HepG2 (cell line): ENCODE measurements at regions not wholly inside any gene's neighbourhood (a gene's known extent, or its start where the extent isn't known, plus 50 kb on each side); places are given as distances from the start of the nearest gene placed in this dataset.
A peak's percentile ranks its signal among the peaks of the same experiment; 100 is the strongest.

Experiments used
- ATAC-seq: fragments of 200-7000 bp; cut with Tn5 transposase; 3 replicates; pipeline ENCODE4 v1.9.1; 2020; ENCODE audit warnings: mild to moderate bottlenecking, moderate library complexity
- BruUV-seq: library from RNA; stranded (reverse); fragments of 400-500 nt; replicated peaks from 2 replicates; lab custom pipeline; 2021; lab: Mats Ljungman, UMichigan
- CTCF ChIA-PET: fragments of 300-600 bp; formaldehyde crosslinking; extraction: SDS; loops from one replicate; lab custom pipeline; 2021; ENCODE audit warnings: low total read pairs, inconsistent platforms, low intra/inter-chr PET ratio; lab: Yijun Ruan, JAX
- POLR2A ChIA-PET: fragments of 350-600 bp; sonication (Branson Sonifier 250); formaldehyde crosslinking; loops from one replicate; lab custom pipeline; 2020; ENCODE audit warnings: antibody characterized with exemption, inconsistent platforms; lab: Yijun Ruan, JAX
- DNase-seq: peaks from one replicate; pipeline ENCODE4 v3.0.0-alpha.2; 2015; ENCODE audit warnings: low spot score
- FAIRE-seq: peaks from 3 replicates; lab custom pipeline; 2011; peaks lifted over from hg19 to GRCh38; lab: Jason Lieb, UNC
- H2AFZ ChIP-seq: one replicate; pipeline ENCODE4 v1.6.1; 2011; ENCODE audit warnings: low read length, inconsistent platforms
- H3K27ac ChIP-seq: fragments of 300-600 bp; 3 replicates; pipeline ENCODE4 v1.8.0; 2011; ENCODE audit warnings: mixed run types, mild to moderate bottlenecking, mixed read lengths, low read length, inconsistent platforms; ENCODE audit not compliant: insufficient read depth; ENCODE audit errors: extremely low read length
- H3K27me3 ChIP-seq, 2 experiments: fragments of 200-600 bp in 1 of 2; 2 replicates in 1 of 2; 3 replicates in 1 of 2; pipeline versions ENCODE4 v1.6.0 to v1.8.0; 2011; ENCODE audit warnings: low read length in 2 of 2, mild to moderate bottlenecking in 2 of 2, moderate library complexity in 2 of 2, inconsistent platforms in 1 of 2; ENCODE audit not compliant: insufficient read depth in 2 of 2, control insufficient read depth in 1 of 2
- H3K36me3 ChIP-seq, 2 experiments: fragments of 200-600 bp in 1 of 2; replicated peaks in 1 of 2; 2 replicates in 1 of 2; 3 replicates in 1 of 2; pipeline versions ENCODE4 v1.5.1 to v1.8.0; 2011; ENCODE audit warnings: low read length in 2 of 2, inconsistent platforms in 1 of 2; ENCODE audit not compliant: insufficient read depth in 2 of 2, control insufficient read depth in 1 of 2
- H3K4me1 ChIP-seq: 2 replicates; pipeline ENCODE4 v1.5.1; 2012; ENCODE audit warnings: low read length, inconsistent platforms; ENCODE audit not compliant: insufficient read depth
- H3K4me2 ChIP-seq: 2 replicates; pipeline ENCODE4 v1.6.0; 2011; ENCODE audit warnings: low read depth, low read length, inconsistent platforms
- H3K4me3 ChIP-seq, 3 experiments: fragments of 200-600 bp in 1 of 3; sonication (generic), shearing (Covaris generic) in 1 of 3; replicated peaks in 1 of 3; 2 replicates each; pipeline ENCODE4 v1.5.1; 2011 to 2016; ENCODE audit warnings: low read length in 3 of 3, inconsistent platforms in 2 of 3, low read depth in 2 of 3, mild to moderate bottlenecking in 2 of 3, control low read depth in 1 of 3, mixed read lengths in 1 of 3; ENCODE audit not compliant: insufficient read depth in 1 of 3
- H3K79me2 ChIP-seq: one replicate; pipeline ENCODE4 v1.6.1; 2011; ENCODE audit warnings: low read length, inconsistent platforms; ENCODE audit not compliant: insufficient read depth
- H3K9ac ChIP-seq: 2 replicates; pipeline ENCODE4 v1.6.0; 2011; ENCODE audit warnings: mild to moderate bottlenecking, low read depth, low read length, inconsistent platforms; ENCODE audit not compliant: insufficient read depth
- H3K9me3 ChIP-seq: 2 replicates; pipeline ENCODE4 v1.5.1; 2012; ENCODE audit warnings: mild to moderate bottlenecking, low read length
- H4K20me1 ChIP-seq: 2 replicates; pipeline ENCODE4 v1.6.0; 2011; ENCODE audit warnings: inconsistent platforms, mild to moderate bottlenecking, low read length, moderate library complexity; ENCODE audit not compliant: insufficient read depth
- EHMT2 ChIP-seq: fragments of 200-600 bp; sonication (generic); IDR thresholded peaks from 2 replicates; pipeline ENCODE4 v1.7.0; 2017; ENCODE audit warnings: antibody characterized with exemption, low read depth, low read length, borderline replicate concordance
- FOXA1 ChIP-seq, 2 experiments: fragments of 450-650 bp in 1 of 2; sonication (generic) in 1 of 2; formaldehyde crosslinking in 1 of 2; IDR thresholded peaks; 2 replicates each; pipeline versions ENCODE4 v1.4.0 to v1.6.1; 2016 to 2020; ENCODE audit warnings: missing genetic modification reagents in 1 of 2
- FOXM1 ChIP-seq: sonication (generic); formaldehyde crosslinking; IDR thresholded peaks from 2 replicates; pipeline ENCODE4 v1.5.0; 2020; ENCODE audit warnings: missing genetic modification reagents
- MAFF ChIP-seq: IDR thresholded peaks from 2 replicates; pipeline ENCODE4 v1.6.1; 2011; ENCODE audit warnings: low read depth, low read length, improper control_type of control experiment
- MAFK ChIP-seq, 2 experiments: IDR thresholded peaks in 1 of 2; conservative IDR thresholded peaks in 1 of 2; 2 replicates each; pipeline ENCODE4 v1.6.1; 2011; ENCODE audit warnings: improper control_type of control experiment in 2 of 2, low read length in 2 of 2
- PHF5A ChIP-seq: IDR thresholded peaks from one replicate; pipeline ENCODE4 v1.6.1; 2018; ENCODE audit warnings: low read depth, missing genetic modification reagents; ENCODE audit not compliant: unreplicated experiment
- REXO4 ChIP-seq: sonication (generic); formaldehyde crosslinking; IDR thresholded peaks from 2 replicates; pipeline ENCODE4 v1.8.0; 2022; ENCODE audit warnings: missing genetic modification reagents, mild to moderate bottlenecking, borderline replicate concordance
- U2AF1 ChIP-seq: fragments of 200-400 bp; formaldehyde crosslinking; optimal IDR thresholded peaks from 2 replicates; pipeline ENCODE3; 2017; ENCODE audit warnings: mild to moderate bottlenecking, low read depth, low read length
- U2AF2 ChIP-seq: fragments of 200-400 bp; formaldehyde crosslinking; IDR thresholded peaks from 2 replicates; pipeline ENCODE4 v1.6.1; 2017; ENCODE audit warnings: low read depth, mild to moderate bottlenecking, low read length
- ZFYVE20 ChIP-seq: sonication (generic); formaldehyde crosslinking; IDR thresholded peaks from 2 replicates; pipeline ENCODE4 v1.8.0; 2023; ENCODE audit warnings: low read depth, mild to moderate bottlenecking, moderate library complexity, missing genetic modification reagents, borderline replicate concordance
- ZNF550 ChIP-seq: sonication (generic); formaldehyde crosslinking; IDR thresholded peaks from 2 replicates; pipeline ENCODE4 v1.4.0; 2020; ENCODE audit warnings: mild to moderate bottlenecking, missing genetic modification reagents, borderline replicate concordance
- ZNF652 ChIP-seq: IDR thresholded peaks from 2 replicates; pipeline ENCODE4 v1.6.1; 2016; ENCODE audit warnings: low read depth, borderline replicate concordance
- WGBS: methylation state at CpG from one replicate; pipeline ENCODE4 v1.1.6; 2017; ENCODE audit warnings: low lambda C conversion rate; 5-methylcytosine and 5-hydroxymethylcytosine counted together
- in situ Hi-C: cut with HindIII; loops from 2 replicates; pipeline ENCODE4 v1.10.0; 2017; ENCODE audit warnings: low pct_unique_long_range_greater_than_20kb; ENCODE audit not compliant: extremely low pct_ligation_motif_present
- intact Hi-C: fragments of 100-400 bp; cut with micrococcal nuclease; formaldehyde crosslinking; loops from one replicate; pipeline ENCODE4 v1.10.0; 2022; ENCODE audit not compliant: unreplicated experiment
- TF ChIP-seq, protein P1 (sequence below): sonication (generic); formaldehyde crosslinking; IDR thresholded peaks from 2 replicates; pipeline ENCODE4 v1.8.1; 2023; ENCODE audit warnings: mild to moderate bottlenecking, missing genetic modification reagents
- TF ChIP-seq, protein P2 (sequence below): sonication (generic); formaldehyde crosslinking; IDR thresholded peaks from 2 replicates; pipeline ENCODE4 v1.4.0; 2020; ENCODE audit warnings: missing genetic modification reagents, borderline replicate concordance
- TF ChIP-seq, protein P3 (sequence below): sonication (generic); formaldehyde crosslinking; IDR thresholded peaks from 2 replicates; pipeline ENCODE4 v1.9.0; 2021; ENCODE audit warnings: mild to moderate bottlenecking, missing genetic modification reagents

DNA sequence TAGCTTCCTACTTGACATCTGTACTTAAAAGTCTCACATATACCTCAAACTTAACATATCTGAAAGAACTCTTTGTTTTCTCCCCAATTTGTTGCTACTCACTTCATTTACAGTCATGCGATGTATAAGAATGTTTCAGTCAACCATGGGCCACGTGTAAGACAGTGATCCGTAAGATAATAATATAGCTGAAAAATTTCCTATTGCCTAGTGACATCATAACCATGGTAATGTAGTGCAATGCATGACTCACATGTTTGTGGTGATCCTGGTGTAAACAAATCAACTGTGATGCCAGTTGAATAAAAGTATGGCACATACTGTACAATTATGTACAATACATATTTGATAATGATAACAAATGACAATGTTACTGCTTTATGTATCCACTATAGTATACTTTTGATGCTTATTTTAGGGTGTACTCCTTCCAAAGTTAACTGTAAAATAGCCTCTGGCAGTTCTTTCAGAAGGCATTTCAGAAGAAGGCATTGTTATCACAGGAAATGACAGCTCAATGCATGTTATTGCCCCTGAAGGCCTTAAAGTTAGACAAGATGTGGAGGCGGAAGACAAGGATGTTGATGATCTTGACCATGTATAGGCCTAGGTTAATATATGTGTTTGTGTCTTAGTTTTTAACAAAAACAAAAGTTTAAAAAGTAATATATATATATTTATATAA lies 579.0 kb downstream of the EPHA7 start (continued):
- no peak for TF ChIP-seq EHMT2
- TF ChIP-seq U2AF1: no peak
- no peak for TF ChIP-seq PHF5A (CRISPR knock-in tag)
- no peak for TF ChIP-seq U2AF2

DNA sequence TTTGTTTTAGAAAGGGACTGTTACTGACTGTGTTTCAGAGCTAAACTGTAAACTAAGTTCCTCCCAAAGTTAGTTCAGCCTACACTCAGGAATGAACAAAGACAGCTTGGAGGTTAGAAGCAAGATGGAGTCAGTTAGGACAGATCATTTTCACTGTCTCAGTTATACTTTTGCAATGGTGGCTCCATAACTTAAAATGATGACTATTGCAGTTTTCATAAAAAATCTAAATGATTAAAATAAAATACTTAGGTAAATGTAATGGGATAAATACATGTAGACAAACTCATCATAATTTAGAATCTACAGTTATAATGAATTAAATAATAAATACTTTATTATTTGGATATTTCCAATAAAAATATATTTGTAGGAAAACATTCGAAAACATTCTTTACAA lies 590.6 kb downstream of the EPHA7 start:
- Histone ChIP-seq H3K9ac (no peak overlapping the region), H3K4me3 (no peak overlapping the region), H3K9me3 (no peaks in the 10 kb centered on the region), H3K27ac (no peak overlapping the region), H2AFZ (no peak overlapping the region), H3K4me2 (no peak overlapping the region), H4K20me1 (no peaks in the 10 kb centered on the region), H3K36me3 (no peaks in the 10 kb centered on the region), H3K27me3 (no peaks in the 10 kb centered on the region), H3K79me2 (no peaks in the 10 kb centered on the region), H3K4me1 (peaks cover 15% of the 10 kb centered on the region)
- no TSS peak for BruUV-seq
- DNase-seq (no peak), ATAC-seq (no peak), FAIRE-seq (no peak)
- ChIA-PET CTCF (no interaction called here), POLR2A (no interaction called here)
- in situ Hi-C loops: no loop called here
- intact Hi-C loops: no loop called here
- whole genome bisulfite sequencing: 4% methylated on average over 1 of the region's 1 CpG
- TF ChIP-seq, protein P1, sequence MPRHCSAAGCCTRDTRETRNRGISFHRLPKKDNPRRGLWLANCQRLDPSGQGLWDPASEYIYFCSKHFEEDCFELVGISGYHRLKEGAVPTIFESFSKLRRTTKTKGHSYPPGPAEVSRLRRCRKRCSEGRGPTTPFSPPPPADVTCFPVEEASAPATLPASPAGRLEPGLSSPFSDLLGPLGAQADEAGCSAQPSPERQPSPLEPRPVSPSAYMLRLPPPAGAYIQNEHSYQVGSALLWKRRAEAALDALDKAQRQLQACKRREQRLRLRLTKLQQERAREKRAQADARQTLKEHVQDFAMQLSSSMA: no peak
- TF ChIP-seq ZFYVE20 (CRISPR knock-in tag) (no peak), FOXA1 (IDR thresholded peaks at IDR 0.05) (no peak), FOXA1 (CRISPR knock-in tag; IDR thresholded peaks at IDR 0.05) (no peak), MAFK (conservative IDR thresholded peaks at IDR 0.05 in 1 of 2, IDR thresholded peaks at IDR 0.05 in 1 of 2; ENCODE audit: low read length in 2 of 2) (peak; percentile 44 to 84; a peak in 2 of 4 replicates), ZNF550 (CRISPR knock-in tag) (no peak), MAFF (peak; percentile 73; the same call in 1 of the 2 replicates), ZNF652 (CRISPR knock-in tag) (no peak), REXO4 (no peak), FOXM1 (no peak)
- TF ChIP-seq, protein P2, sequence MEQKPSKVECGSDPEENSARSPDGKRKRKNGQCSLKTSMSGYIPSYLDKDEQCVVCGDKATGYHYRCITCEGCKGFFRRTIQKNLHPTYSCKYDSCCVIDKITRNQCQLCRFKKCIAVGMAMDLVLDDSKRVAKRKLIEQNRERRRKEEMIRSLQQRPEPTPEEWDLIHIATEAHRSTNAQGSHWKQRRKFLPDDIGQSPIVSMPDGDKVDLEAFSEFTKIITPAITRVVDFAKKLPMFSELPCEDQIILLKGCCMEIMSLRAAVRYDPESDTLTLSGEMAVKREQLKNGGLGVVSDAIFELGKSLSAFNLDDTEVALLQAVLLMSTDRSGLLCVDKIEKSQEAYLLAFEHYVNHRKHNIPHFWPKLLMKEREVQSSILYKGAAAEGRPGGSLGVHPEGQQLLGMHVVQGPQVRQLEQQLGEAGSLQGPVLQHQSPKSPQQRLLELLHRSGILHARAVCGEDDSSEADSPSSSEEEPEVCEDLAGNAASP (CRISPR knock-in tag): no peak
- TF ChIP-seq, protein P3, sequence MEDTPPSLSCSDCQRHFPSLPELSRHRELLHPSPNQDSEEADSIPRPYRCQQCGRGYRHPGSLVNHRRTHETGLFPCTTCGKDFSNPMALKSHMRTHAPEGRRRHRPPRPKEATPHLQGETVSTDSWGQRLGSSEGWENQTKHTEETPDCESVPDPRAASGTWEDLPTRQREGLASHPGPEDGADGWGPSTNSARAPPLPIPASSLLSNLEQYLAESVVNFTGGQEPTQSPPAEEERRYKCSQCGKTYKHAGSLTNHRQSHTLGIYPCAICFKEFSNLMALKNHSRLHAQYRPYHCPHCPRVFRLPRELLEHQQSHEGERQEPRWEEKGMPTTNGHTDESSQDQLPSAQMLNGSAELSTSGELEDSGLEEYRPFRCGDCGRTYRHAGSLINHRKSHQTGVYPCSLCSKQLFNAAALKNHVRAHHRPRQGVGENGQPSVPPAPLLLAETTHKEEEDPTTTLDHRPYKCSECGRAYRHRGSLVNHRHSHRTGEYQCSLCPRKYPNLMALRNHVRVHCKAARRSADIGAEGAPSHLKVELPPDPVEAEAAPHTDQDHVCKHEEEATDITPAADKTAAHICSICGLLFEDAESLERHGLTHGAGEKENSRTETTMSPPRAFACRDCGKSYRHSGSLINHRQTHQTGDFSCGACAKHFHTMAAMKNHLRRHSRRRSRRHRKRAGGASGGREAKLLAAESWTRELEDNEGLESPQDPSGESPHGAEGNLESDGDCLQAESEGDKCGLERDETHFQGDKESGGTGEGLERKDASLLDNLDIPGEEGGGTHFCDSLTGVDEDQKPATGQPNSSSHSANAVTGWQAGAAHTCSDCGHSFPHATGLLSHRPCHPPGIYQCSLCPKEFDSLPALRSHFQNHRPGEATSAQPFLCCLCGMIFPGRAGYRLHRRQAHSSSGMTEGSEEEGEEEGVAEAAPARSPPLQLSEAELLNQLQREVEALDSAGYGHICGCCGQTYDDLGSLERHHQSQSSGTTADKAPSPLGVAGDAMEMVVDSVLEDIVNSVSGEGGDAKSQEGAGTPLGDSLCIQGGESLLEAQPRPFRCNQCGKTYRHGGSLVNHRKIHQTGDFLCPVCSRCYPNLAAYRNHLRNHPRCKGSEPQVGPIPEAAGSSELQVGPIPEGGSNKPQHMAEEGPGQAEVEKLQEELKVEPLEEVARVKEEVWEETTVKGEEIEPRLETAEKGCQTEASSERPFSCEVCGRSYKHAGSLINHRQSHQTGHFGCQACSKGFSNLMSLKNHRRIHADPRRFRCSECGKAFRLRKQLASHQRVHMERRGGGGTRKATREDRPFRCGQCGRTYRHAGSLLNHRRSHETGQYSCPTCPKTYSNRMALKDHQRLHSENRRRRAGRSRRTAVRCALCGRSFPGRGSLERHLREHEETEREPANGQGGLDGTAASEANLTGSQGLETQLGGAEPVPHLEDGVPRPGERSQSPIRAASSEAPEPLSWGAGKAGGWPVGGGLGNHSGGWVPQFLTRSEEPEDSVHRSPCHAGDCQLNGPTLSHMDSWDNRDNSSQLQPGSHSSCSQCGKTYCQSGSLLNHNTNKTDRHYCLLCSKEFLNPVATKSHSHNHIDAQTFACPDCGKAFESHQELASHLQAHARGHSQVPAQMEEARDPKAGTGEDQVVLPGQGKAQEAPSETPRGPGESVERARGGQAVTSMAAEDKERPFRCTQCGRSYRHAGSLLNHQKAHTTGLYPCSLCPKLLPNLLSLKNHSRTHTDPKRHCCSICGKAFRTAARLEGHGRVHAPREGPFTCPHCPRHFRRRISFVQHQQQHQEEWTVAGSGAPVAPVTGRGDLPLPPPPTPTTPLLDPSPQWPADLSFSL (CRISPR knock-in tag): no peak
